Osteoblast (primary cell): ENCODE measurements at regions not wholly inside any gene's neighbourhood (a gene's known extent, or its start where the extent isn't known, plus 50 kb on each side); places are given as distances from the start of the nearest gene placed in this dataset.
A peak's percentile ranks its signal among the peaks of the same experiment; 100 is the strongest.
"Not testable (repeated sequence)": the region's sequence is repeated elsewhere in the genome, so short reads cannot be mapped to it uniquely, and the experiment has no call there.

Experiments
- DNase-seq: peaks from one replicate; pipeline ENCODE4 v3.0.0; 2011; ENCODE audit warnings: low spot score, mixed read lengths; ENCODE audit not compliant: insufficient read length; ENCODE audit errors: missing footprints
- H2AFZ ChIP-seq: 2 replicates; pipeline ENCODE4 v1.6.0; 2011; ENCODE audit warnings: mild to moderate bottlenecking, low read length
- H3K27ac ChIP-seq: 2 replicates; pipeline ENCODE4 v1.5.1; 2011; ENCODE audit warnings: mild to moderate bottlenecking, low read depth, low read length, moderate library complexity
- H3K27me3 ChIP-seq: 2 replicates; pipeline ENCODE4 v1.6.0; 2012; ENCODE audit warnings: mild to moderate bottlenecking, control low read depth, inconsistent platforms, low read length, moderate library complexity; ENCODE audit not compliant: insufficient read depth
- H3K36me3 ChIP-seq: 2 replicates; pipeline ENCODE4 v1.5.1; 2011; ENCODE audit warnings: mild to moderate bottlenecking, low read length, control low read depth, moderate library complexity; ENCODE audit not compliant: insufficient read depth
- H3K4me1 ChIP-seq: 2 replicates; pipeline ENCODE4 v1.5.1; 2011; ENCODE audit warnings: mild to moderate bottlenecking, low read length, control low read depth, moderate library complexity; ENCODE audit not compliant: insufficient read depth
- H3K4me2 ChIP-seq: 2 replicates; pipeline ENCODE4 v1.6.0; 2011; ENCODE audit warnings: mild to moderate bottlenecking, low read length; ENCODE audit not compliant: insufficient read depth
- H3K4me3 ChIP-seq: fragments of 200-600 bp; sonication (generic); 3 replicates; pipeline ENCODE4 v1.5.1; 2012; ENCODE audit warnings: mild to moderate bottlenecking, low read length, inconsistent platforms; ENCODE audit not compliant: insufficient read depth
- H3K79me2 ChIP-seq: 2 replicates; pipeline ENCODE4 v1.6.0; 2012; ENCODE audit warnings: mild to moderate bottlenecking, low read length, control low read depth, inconsistent platforms; ENCODE audit not compliant: insufficient read depth
- H3K9me3 ChIP-seq: 2 replicates; pipeline ENCODE4 v1.5.1; 2011; ENCODE audit warnings: low read depth, low read length, control low read depth
- H4K20me1 ChIP-seq: 2 replicates; pipeline ENCODE4 v1.6.0; 2012; ENCODE audit warnings: mild to moderate bottlenecking, low read length, control low read depth; ENCODE audit not compliant: insufficient read depth
- TF ChIP-seq, protein P1 (sequence below): IDR thresholded peaks from 2 replicates; pipeline ENCODE4 v1.5.1; 2011; ENCODE audit warnings: mild to moderate bottlenecking, low read depth, low read length, moderate library complexity; ENCODE audit errors: extremely low read depth

DNA sequence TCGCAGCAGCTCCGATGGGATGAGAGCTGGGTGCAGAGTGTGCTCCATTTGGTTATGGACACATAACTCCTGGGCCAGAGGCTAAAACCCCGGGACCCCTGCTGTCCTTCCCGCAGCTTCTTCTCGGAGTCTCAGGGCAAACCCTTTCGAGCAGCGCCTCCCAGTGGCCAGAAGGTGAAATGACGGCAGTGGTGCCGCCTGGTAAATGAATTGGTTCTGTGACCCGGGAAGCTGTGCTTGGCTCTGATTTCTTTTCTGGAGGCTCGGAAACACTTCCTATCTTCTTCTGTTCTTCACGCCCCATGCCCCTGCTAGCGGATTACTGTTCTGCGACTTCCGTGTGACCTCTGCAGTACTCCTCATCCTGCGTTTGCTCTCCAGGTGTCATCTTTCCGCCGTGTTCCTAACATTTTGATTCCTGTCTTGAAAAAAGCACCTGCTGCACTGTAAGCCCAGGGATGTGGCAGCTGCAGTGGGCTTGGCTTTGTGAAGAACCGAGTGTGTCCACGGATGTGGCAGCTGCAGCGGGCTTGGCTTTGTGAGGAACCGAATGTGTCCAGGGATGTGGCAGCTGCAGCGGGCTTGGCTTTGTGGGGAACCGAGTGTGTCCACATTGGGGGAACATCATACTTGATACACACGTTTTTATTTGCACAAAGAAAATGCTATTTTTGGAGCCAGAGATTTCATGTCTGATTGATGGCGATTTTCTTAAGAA, 118.0 kb upstream of the ALDH3B2 start:
- H3K4me1 ChIP-seq, H3K9me3 ChIP-seq, H3K27me3 ChIP-seq, H3K27ac ChIP-seq, H3K4me2 ChIP-seq, H3K4me3 ChIP-seq, H3K79me2 ChIP-seq, DNase-seq, H3K36me3 ChIP-seq, H2AFZ ChIP-seq, H4K20me1 ChIP-seq: not testable (repeated sequence)
- TF ChIP-seq, protein P1, sequence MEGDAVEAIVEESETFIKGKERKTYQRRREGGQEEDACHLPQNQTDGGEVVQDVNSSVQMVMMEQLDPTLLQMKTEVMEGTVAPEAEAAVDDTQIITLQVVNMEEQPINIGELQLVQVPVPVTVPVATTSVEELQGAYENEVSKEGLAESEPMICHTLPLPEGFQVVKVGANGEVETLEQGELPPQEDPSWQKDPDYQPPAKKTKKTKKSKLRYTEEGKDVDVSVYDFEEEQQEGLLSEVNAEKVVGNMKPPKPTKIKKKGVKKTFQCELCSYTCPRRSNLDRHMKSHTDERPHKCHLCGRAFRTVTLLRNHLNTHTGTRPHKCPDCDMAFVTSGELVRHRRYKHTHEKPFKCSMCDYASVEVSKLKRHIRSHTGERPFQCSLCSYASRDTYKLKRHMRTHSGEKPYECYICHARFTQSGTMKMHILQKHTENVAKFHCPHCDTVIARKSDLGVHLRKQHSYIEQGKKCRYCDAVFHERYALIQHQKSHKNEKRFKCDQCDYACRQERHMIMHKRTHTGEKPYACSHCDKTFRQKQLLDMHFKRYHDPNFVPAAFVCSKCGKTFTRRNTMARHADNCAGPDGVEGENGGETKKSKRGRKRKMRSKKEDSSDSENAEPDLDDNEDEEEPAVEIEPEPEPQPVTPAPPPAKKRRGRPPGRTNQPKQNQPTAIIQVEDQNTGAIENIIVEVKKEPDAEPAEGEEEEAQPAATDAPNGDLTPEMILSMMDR: peak; percentile 47

DNA sequence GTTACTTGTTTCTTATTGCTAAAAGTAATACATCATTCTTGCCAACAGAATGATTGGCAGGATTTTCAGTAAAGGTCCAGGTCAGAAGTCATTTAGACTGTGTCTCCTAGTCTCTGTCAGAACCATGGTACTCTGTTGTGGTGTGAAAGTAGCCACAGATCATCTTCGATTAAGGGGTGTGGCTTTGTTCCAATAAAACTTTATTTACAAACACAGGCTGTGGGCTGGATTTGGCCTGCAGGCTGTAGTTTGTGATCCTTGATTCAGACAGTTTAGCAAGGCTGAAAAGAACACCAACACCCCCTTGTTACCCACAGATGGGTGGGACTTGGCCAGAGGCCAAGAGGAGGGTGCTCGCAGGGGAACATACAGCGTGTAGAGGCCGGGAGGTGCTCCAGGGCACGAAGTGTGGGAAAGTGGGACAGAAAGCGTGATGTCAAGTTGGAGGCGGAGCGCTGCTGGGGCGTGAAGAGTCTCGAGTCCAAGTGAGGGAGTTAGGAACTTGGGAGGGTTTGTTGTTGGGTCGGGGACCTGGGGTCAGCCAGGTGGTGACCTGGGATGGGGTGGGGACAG, 117.3 kb upstream of the ALDH3B2 start:
- H3K79me2 ChIP-seq, H3K4me1 ChIP-seq, H3K4me2 ChIP-seq, H3K36me3 ChIP-seq, H2AFZ ChIP-seq, H3K9me3 ChIP-seq, H4K20me1 ChIP-seq, H3K4me3 ChIP-seq, H3K27me3 ChIP-seq, H3K27ac ChIP-seq, DNase-seq: not testable (repeated sequence)

DNA sequence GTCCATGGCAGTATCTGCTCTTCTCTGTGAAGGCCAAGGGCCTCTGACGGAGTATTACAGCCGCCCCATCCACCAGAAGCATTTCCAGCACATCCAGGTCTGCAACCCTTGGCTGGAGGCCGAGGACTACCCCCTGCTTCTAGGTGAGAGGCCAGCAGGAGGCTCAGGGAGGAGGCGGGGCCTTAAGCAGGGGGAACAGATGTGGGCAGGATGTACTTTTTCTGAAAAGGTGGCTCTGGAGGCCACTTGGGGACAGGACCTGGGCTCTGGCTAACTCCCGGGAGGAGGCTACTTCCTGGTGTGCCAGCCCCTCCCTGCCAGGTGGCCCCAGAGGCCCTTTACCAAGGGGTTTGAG, 113.9 kb upstream of the ALDH3B2 start:
- not testable (repeated sequence) for H3K27me3 ChIP-seq, H3K4me2 ChIP-seq, H2AFZ ChIP-seq, H3K4me1 ChIP-seq, H3K79me2 ChIP-seq, H4K20me1 ChIP-seq, DNase-seq, H3K27ac ChIP-seq, H3K36me3 ChIP-seq, H3K4me3 ChIP-seq, H3K9me3 ChIP-seq

DNA sequence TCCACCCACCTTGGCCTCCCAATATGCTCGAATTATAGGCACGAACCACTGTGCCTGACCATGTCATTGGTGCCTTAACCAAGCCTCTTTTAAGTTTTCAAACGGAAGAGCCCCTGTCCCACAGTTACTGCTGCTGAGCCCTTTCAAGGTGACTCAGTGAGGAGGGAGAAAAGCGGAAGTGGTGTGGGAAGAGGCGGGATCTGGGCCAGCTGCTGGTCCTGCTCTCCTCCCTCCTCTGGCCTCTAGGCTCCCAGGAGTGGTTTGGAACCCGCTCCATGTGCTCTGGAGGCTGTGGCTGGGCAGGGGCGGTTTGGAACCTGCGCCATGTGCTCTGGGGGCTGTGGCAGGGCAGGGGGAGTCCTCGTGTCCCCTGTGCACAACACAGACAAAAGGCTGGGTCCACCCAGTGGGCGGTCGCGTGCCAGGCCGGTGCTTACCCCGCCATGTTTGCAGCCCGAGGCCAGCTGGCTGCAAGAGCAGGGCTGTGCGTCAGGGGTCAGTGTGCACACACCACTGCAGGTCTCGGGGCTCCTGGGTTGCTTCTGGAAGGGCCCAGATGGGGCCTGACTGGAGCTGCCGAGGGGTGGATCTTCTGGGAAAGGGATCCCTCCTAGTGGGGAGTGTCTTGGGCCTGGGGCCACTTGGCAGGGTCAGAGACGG, 113.4 kb upstream of the ALDH3B2 start:
- not testable (repeated sequence) for DNase-seq, H3K4me2 ChIP-seq

DNA sequence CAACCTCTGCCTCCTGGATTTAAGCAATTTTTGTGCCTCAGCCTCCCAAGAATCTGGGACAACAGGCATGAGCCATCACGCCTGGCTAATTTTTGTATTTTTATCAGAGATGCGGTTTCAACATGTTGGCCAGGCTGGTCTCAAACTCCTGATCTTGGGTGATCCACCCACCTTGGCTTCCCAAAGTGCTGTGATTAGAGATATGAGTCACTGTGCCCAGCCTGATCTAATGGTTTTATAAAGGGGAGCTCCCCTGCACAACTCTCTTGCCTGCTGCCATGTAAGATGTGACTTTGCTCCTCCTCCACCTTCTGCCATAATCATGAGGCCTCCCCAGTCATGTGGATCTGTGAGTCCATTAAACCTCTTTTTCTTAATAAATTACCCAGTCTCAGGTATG, 107.5 kb upstream of the ALDH3B2 start:
- H3K36me3 ChIP-seq, H3K79me2 ChIP-seq, H3K27me3 ChIP-seq, DNase-seq, H3K4me3 ChIP-seq, H3K27ac ChIP-seq, H2AFZ ChIP-seq, H4K20me1 ChIP-seq, H3K4me1 ChIP-seq, H3K4me2 ChIP-seq, H3K9me3 ChIP-seq: not testable (repeated sequence)

More for the DNA sequence above, 113.4 kb upstream of the ALDH3B2 start:
- not testable (repeated sequence) for H3K4me1 ChIP-seq, H3K9me3 ChIP-seq, H3K36me3 ChIP-seq, H2AFZ ChIP-seq, H4K20me1 ChIP-seq, H3K4me3 ChIP-seq, H3K27ac ChIP-seq, H3K27me3 ChIP-seq, H3K79me2 ChIP-seq

DNA sequence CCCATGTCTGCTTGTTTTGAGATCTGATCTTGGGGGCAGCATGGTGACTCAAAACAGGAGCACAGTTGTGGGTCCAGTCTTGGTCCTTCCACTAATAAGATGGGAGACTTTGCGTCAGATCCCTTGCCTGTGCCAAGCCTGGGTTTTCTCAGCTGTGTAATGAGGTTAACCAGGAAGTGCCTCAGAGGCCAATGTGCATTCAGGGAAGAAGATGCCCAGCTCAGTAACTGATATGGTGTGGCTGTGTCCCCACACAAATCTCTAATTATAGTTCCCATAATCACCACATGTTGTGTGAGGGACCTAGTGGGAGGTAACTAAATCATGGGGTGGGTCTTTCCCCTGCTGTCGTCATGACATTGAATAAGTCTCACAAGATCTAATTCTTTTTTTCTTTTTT, 107.1 kb upstream of the ALDH3B2 start:
- not testable (repeated sequence) for H4K20me1 ChIP-seq, H3K4me3 ChIP-seq, H3K79me2 ChIP-seq

More for the DNA sequence above, 107.1 kb upstream of the ALDH3B2 start:
- H3K4me1 ChIP-seq, H3K9me3 ChIP-seq, H3K27me3 ChIP-seq, H3K36me3 ChIP-seq, H3K27ac ChIP-seq, H2AFZ ChIP-seq, DNase-seq, H3K4me2 ChIP-seq: not testable (repeated sequence)
